GM11168 (cell line): ENCODE measurements at regions not wholly inside any gene's neighbourhood (a gene's known extent, or its start where the extent isn't known, plus 50 kb on each side); places are given as distances from the start of the nearest gene placed in this dataset.
"Not testable (repeated sequence)": the region's sequence is repeated elsewhere in the genome, so short reads cannot be mapped to it uniquely, and the experiment has no call there.

Experiments
- in situ Hi-C: fragments of 300-500 bp; cut with MboI; formaldehyde crosslinking; loops from one replicate; pipeline ENCODE4 v1.12.0; 2022; ENCODE audit warnings: low sequenced_read_pairs; ENCODE audit not compliant: unreplicated experiment

GRCh38 chr7:142454862-142455261 is 197.0 kb upstream of the PRSS58 start:
- in situ Hi-C loops, result loop anchor here (5.0 kb wide), 1 partner anchor 32 kb away; no protein-coding TSS in a partner anchor

DNA sequence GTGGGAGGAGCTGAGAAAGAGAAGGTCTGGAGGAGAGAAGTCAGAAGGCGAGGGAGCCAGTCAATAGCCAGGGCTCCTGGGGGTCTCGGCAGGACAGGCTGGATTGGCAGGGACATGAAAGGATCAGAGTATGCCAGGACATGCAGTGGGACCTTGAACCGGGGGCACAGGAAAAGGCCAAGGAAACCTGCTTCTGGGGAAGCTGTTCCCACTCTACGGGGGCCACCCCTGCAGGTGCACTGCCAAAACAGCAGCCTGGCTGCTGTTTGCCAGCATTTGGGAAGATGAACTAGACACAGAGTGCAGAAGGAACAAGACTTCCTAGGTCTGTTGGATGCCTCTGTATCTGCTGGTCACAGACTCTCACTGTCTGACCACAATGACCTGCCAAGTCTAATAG is 194.9 kb upstream of the PRSS58 start:
- in situ Hi-C loops, result loop anchor here (5.0 kb wide), 1 partner anchor 35 kb away; no protein-coding TSS in a partner anchor

- in situ Hi-C loops, result loop anchor here (5.0 kb wide), 1 partner anchor 35 kb away; no protein-coding TSS in a partner anchor
Observed at GRCh38 chr7:142451817-142452216, 194.0 kb upstream of the PRSS58 start.

- in situ Hi-C loops, result loop anchor here (5.0 kb wide), 1 partner anchor 36 kb away; no protein-coding TSS in a partner anchor
Observed at GRCh38 chr7:142451296-142451695, 193.4 kb upstream of the PRSS58 start.

GRCh38 chr7:142450695-142451094 is 192.8 kb upstream of the PRSS58 start:
- in situ Hi-C loops, result loop anchor here (5.0 kb wide), 1 partner anchor 37 kb away; no protein-coding TSS in a partner anchor

- in situ Hi-C loops, result loop anchor here (5.0 kb wide), 1 partner anchor 37 kb away; no protein-coding TSS in a partner anchor
Observed at GRCh38 chr7:142450206-142450605, 192.3 kb upstream of the PRSS58 start.

DNA sequence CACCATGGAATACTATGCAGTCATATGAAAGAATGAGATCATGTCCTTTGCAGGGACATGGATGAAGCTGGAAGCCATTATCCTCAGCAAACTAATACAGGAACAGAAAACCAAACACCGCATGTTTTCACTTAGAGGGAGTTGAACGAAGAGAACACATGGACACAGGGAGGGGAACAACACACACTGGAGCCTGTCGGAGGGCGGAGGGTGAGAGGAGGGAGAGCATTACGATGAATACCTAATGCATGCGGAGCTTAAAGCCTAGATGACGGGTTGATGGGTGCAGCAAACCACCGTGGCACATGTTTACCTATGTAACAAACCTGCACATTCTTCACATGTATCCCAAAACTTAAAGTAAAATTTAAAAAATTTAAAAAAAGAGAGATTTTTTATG is 191.0 kb upstream of the PRSS58 start:
- in situ Hi-C loops, result not testable (repeated sequence)

GRCh38 chr7:142447762-142448161 is 189.9 kb upstream of the PRSS58 start:
- in situ Hi-C loops, result no loop called here

- in situ Hi-C loops, result no loop called here
Observed at GRCh38 chr7:142445019-142445686, 187.3 kb upstream of the PRSS58 start.

- in situ Hi-C loops, result no loop called here
Observed at GRCh38 chr7:142443216-142444010, 185.6 kb upstream of the PRSS58 start.

DNA sequence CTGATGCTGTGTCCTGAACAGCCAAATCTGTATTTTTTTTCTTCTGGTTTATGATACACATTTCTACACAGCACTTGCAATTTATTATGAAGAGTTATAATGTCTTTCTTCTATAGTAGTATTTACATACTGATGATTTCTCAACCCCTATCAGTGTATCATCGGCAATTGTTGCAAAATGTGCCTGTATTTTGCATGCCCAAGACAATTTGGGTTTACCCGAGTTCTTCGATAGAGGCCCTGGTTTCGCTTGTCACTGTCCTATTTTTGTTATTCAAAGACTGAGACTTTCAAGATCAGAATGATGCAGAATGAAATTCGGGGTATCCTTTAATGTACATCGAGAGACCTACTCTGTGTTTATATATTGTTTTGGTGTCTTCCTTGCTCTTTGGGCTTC is 184.5 kb upstream of the PRSS58 start:
- in situ Hi-C loops, result no loop called here

DNA sequence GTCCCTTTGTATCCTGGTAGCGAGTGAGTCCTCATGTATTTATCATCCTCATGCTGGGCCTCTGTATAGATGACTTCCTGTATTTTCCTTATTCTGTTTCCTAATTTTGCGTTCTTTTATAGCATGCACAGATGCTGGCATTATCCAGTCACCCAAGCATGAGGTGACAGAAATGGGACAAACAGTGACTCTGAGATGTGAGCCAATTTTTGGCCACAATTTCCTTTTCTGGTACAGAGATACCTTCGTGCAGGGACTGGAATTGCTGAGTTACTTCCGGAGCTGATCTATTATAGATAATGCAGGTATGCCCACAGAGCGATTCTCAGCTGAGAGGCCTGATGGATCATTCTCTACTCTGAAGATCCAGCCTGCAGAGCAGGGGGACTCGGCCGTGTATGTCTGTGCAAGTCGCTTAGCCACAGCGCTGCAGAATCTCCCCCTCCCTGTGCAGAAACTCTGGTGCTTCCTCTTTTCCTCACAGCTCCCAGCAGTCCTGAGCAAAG is 183.1 kb upstream of the PRSS58 start:
- in situ Hi-C loops, result no loop called here

DNA sequence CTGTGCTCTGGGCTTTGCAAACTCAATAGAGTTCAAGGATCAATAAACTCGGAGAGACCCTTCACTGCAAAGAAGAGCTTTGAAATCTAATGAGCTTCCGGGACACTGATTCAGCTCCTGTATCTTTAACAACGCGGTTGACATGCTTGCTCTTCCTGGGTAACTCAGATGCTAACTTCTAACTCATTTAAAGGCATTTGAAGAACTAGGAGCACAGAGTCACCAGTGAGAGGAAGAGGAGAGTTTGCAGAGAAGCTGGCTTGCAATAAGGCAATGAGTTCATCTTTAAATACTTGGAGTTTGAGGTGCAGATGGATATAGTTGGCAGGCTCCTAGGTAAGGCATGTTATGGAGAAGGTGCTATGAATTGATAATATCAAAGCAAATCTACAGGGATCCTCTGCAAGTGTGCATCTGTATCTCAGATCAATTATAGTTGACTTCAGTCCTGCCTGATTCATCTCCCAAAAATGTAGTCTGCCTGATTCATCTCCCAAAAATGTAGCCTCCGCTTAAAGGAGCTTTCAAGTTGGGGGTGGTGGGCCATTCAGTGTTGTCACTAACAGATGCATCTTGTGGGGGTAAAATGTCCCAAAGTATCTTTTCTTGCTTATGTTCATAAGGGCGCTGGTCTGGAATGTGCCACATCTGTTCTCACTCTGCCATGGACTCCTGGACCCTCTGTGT is 182.5 kb upstream of the PRSS58 start:
- in situ Hi-C loops, result no loop called here

- in situ Hi-C loops, result no loop called here
Observed at GRCh38 chr7:142439739-142440138, 181.9 kb upstream of the PRSS58 start.

GRCh38 chr7:142438923-142439515 is 181.2 kb upstream of the PRSS58 start:
- in situ Hi-C loops, result no loop called here

DNA sequence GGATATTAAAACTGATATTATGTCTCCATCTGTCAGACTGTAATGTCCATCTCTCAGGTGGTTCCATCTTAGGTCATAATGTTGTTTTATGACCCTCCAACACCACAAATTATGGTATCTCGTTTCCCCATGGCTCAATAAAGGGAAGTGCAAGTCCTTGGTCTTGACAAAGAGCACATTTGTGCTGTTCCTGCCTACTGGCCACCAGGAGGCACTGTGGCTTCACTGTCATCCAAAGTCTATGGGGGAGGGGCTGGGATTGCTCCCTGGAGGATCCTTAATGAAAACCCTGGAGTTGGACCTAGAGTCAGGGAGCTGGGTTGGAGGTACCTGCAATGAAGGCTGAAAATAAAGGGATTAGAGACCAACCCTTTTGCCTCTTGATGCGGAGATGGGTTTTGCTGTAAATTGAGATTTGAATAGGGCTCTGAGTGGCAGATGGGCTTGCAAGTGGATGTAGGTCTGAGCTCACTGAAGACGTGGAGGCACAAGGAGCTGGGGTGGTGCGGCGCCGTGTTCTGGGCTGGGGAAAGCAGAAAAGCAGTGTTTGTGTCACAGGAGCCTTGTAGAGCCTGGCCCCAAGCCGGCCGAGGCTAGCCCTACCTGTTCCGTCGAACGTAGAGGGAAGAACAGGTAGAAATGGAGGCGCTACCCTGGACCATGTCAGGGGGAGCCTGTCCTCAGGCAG is 180.5 kb upstream of the PRSS58 start:
- in situ Hi-C loops, result no loop called here

DNA sequence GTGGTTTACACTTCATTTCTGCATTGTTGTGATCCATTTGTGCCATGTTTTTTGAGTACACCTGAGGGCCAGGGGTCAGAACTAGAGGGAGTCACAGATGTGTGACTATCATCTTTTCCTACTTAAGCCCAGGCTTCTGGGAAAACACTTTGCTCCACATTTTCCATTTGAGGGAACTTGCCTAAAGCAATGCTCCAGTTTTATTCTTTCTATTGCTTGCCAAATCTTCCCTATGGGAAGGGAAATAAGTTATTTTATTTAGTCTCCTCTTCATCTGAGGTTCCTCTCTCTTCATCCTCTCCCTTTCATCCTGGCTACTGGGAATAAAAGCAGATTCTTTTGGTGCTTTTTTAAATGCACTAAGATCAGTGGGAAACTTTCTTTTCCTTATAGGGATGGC is 179.9 kb upstream of the PRSS58 start:
- in situ Hi-C loops, result no loop called here

GRCh38 chr7:142436601-142437000 is 178.7 kb upstream of the PRSS58 start:
- in situ Hi-C loops, result no loop called here

GRCh38 chr7:142435606-142436005 is 177.7 kb upstream of the PRSS58 start:
- in situ Hi-C loops, result not testable (repeated sequence)
